ENCODE measurements at regions not wholly inside any gene's neighbourhood (a gene's known extent, or its start where the extent isn't known, plus 50 kb on each side); places are given as distances from the start of the nearest gene placed in this dataset.
A peak's percentile ranks its signal among the peaks of the same experiment; 100 is the strongest.
"Not testable (repeated sequence)": the region's sequence is repeated elsewhere in the genome, so short reads cannot be mapped to it uniquely, and the experiment has no call there.

- DNase-seq (ENCODE audit: low read depth in 4 of 4, low spot score in 3 of 4): no peak
Observed at GRCh38 chr9:78123808-78124207, 92.2 kb upstream of the GNAQ start.

GRCh38 chr9:78122631-78123030 is 91.0 kb upstream of the GNAQ start:
- no peak for DNase-seq (ENCODE audit: low read depth in 4 of 4, low spot score in 3 of 4)

GRCh38 chr9:78121488-78121887 is 89.9 kb upstream of the GNAQ start:
- peak in 3 of 4 donors; percentile 36 to 45 (median 41) for DNase-seq (ENCODE audit: low read depth in 4 of 4, low spot score in 3 of 4)

- no peak for DNase-seq (ENCODE audit: low read depth in 4 of 4, low spot score in 3 of 4)
Observed at GRCh38 chr9:78118742-78119473, 87.3 kb upstream of the GNAQ start.

- DNase-seq (ENCODE audit: low read depth in 4 of 4, low spot score in 3 of 4): no peak
Observed at GRCh38 chr9:78115073-78115472, 83.5 kb upstream of the GNAQ start.

- DNase-seq (ENCODE audit: low read depth in 4 of 4, low spot score in 3 of 4): no peak
Observed at GRCh38 chr9:78114581-78114980, 83.0 kb upstream of the GNAQ start.

- no peak for DNase-seq (ENCODE audit: low read depth in 4 of 4, low spot score in 3 of 4)
Observed at GRCh38 chr9:78112406-78112805, 80.8 kb upstream of the GNAQ start.

- DNase-seq (ENCODE audit: low read depth in 4 of 4, low spot score in 3 of 4): no peak
Observed at GRCh38 chr9:78112004-78112403, 80.4 kb upstream of the GNAQ start.

GRCh38 chr9:78109075-78109474 is 77.5 kb upstream of the GNAQ start:
- no peak for DNase-seq (ENCODE audit: low read depth in 4 of 4, low spot score in 3 of 4)

GRCh38 chr9:78106586-78106985 is 75.0 kb upstream of the GNAQ start:
- DNase-seq (ENCODE audit: low read depth in 4 of 4, low spot score in 3 of 4): not testable (repeated sequence)

GRCh38 chr9:78103971-78104433 is 72.4 kb upstream of the GNAQ start:
- no peak for DNase-seq (ENCODE audit: low read depth in 4 of 4, low spot score in 3 of 4)

- DNase-seq (ENCODE audit: low read depth in 4 of 4, low spot score in 3 of 4): peak in 1 of 4 donors; percentile 25
Observed at GRCh38 chr9:78101247-78101646, 69.6 kb upstream of the GNAQ start.

GRCh38 chr9:78097541-78097940 is 65.9 kb upstream of the GNAQ start:
- no peak for DNase-seq (ENCODE audit: low read depth in 4 of 4, low spot score in 3 of 4)

GRCh38 chr9:78091731-78092130 is 60.1 kb upstream of the GNAQ start:
- DNase-seq (ENCODE audit: low read depth in 4 of 4, low spot score in 3 of 4): no peak

- DNase-seq (ENCODE audit: low read depth in 4 of 4, low spot score in 3 of 4): no peak
Observed at GRCh38 chr9:78089111-78089510, 57.5 kb upstream of the GNAQ start.

GRCh38 chr9:78088190-78088589 is 56.6 kb upstream of the GNAQ start:
- DNase-seq (ENCODE audit: low read depth in 4 of 4, low spot score in 3 of 4): not testable (repeated sequence)

Data from left renal pelvis (tissue), 4 donors.